ENCODE measurements at regions not wholly inside any gene's neighbourhood (a gene's known extent, or its start where the extent isn't known, plus 50 kb on each side); places are given as distances from the start of the nearest gene placed in this dataset.

- TF ChIP-seq EZH2 (IDR thresholded peaks at IDR 0.05; ENCODE audit: low read length) = no peak
- TF ChIP-seq CTCF (optimal IDR thresholded peaks at IDR 0.05 in 1 of 3, IDR thresholded peaks at IDR 0.05 in 1 of 3, conservative IDR thresholded peaks at IDR 0.05 in 1 of 3; ENCODE audit: extremely low read depth in 1 of 3, insufficient read depth in 2 of 3, low read length in 3 of 3) = no peak
These were observed 1257.2 kb downstream of the ADGRL3 start for GRCh38 chr4:62457356-62457755.

Data from keratinocyte (primary cell).